ENCODE measurements at regions not wholly inside any gene's neighbourhood (a gene's known extent, or its start where the extent isn't known, plus 50 kb on each side); places are given as distances from the start of the nearest gene placed in this dataset.
"Not testable (repeated sequence)": the region's sequence is repeated elsewhere in the genome, so short reads cannot be mapped to it uniquely, and the experiment has no call there.

- no peak for DNase-seq (ENCODE audit: low spot score)
Observed at GRCh38 chr2:16105669-16106281, 165.4 kb downstream of the MYCN start.

GRCh38 chr2:16104949-16105668, 164.8 kb downstream of the MYCN start:
- no peak for DNase-seq (ENCODE audit: low spot score)

- no peak for DNase-seq (ENCODE audit: low spot score)
Observed at GRCh38 chr2:16104315-16104948, 164.1 kb downstream of the MYCN start.

- DNase-seq (ENCODE audit: low spot score): no peak
Observed at GRCh38 chr2:16103614-16104314, 163.4 kb downstream of the MYCN start.

GRCh38 chr2:16102976-16103380, 162.6 kb downstream of the MYCN start:
- DNase-seq (ENCODE audit: low spot score): no peak

- DNase-seq (ENCODE audit: low spot score): no peak
Observed at GRCh38 chr2:16102358-16102975, 162.1 kb downstream of the MYCN start.

GRCh38 chr2:16101196-16101595, 160.8 kb downstream of the MYCN start:
- DNase-seq (ENCODE audit: low spot score): no peak

- DNase-seq (ENCODE audit: low spot score): no peak
Observed at GRCh38 chr2:16100006-16100405, 159.7 kb downstream of the MYCN start.

- no peak for DNase-seq (ENCODE audit: low spot score)
Observed at GRCh38 chr2:16099326-16099725, 159.0 kb downstream of the MYCN start.

- no peak for DNase-seq (ENCODE audit: low spot score)
Observed at GRCh38 chr2:16096962-16097361, 156.6 kb downstream of the MYCN start.

- DNase-seq (ENCODE audit: low spot score): not testable (repeated sequence)
Observed at GRCh38 chr2:16095483-16095882, 155.1 kb downstream of the MYCN start.

GRCh38 chr2:16094811-16095210, 154.5 kb downstream of the MYCN start:
- DNase-seq (ENCODE audit: low spot score): no peak

GRCh38 chr2:16093639-16094529, 153.5 kb downstream of the MYCN start:
- no peak for DNase-seq (ENCODE audit: low spot score)

- DNase-seq (ENCODE audit: low spot score): no peak
Observed at GRCh38 chr2:16092861-16093638, 152.7 kb downstream of the MYCN start.

GRCh38 chr2:16091576-16092282, 151.4 kb downstream of the MYCN start:
- no peak for DNase-seq (ENCODE audit: low spot score)

GRCh38 chr2:16090650-16091575, 150.6 kb downstream of the MYCN start:
- no peak for DNase-seq (ENCODE audit: low spot score)

- not testable (repeated sequence) for DNase-seq (ENCODE audit: low spot score)
Observed at GRCh38 chr2:16089491-16089890, 149.1 kb downstream of the MYCN start.

GRCh38 chr2:16088802-16089112, 148.4 kb downstream of the MYCN start:
- DNase-seq (ENCODE audit: low spot score): no peak
